ENCODE measurements at regions not wholly inside any gene's neighbourhood (a gene's known extent, or its start where the extent isn't known, plus 50 kb on each side); places are given as distances from the start of the nearest gene placed in this dataset.

GRCh38 chr2:221097568-221097915, 474.6 kb downstream of the EPHA4 start:
- no peaks in the 10 kb centered on the region for H3K36me3 ChIP-seq
- H3K4me1 ChIP-seq: peaks cover 0 to 5% (median 0%) of the 10 kb centered on the region in 9 donors
- 90 to 91% methylated on average over 1 of the region's 1 CpG for WGBS, 2 donors
- no peak for TF ChIP-seq CTCF (IDR thresholded peaks at IDR 0.05)
- H3K27me3 ChIP-seq: no peaks in the 10 kb centered on the region
- H3K27ac ChIP-seq: no peak overlapping the region
- no peaks in the 10 kb centered on the region for H3K9me3 ChIP-seq
- intact Hi-C loops (cut with DNase I): loop anchor here in 1 of 10 donors (10.0 kb wide), 1 partner anchor 1357 kb away; no protein-coding TSS in a partner anchor
- DNase-seq: no peak
- H3K4me3 ChIP-seq: no peak overlapping the region
- ATAC-seq: no peak

DNA sequence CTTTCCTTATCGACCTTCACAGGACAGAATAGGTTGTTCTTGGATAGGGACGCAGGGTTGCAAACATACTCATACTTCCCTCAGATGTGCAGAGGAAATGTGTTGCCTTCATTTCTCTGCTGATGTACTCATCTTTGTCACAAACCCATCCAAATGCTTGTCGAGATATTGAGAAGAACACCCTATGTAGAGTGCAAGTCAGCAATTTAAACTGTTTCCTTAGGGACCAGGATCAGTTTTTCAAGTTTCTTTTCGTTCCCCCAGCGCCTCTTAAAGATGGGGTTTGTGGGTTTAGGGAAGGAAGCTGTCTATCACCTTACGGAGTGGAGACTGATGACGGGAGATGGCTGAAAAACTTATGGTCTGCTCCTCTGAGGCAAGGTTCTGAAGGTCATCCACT, 474.2 kb downstream of the EPHA4 start:
- no peak for ATAC-seq
- intact Hi-C loops (cut with DNase I): loop anchor here in 1 of 10 donors (10.0 kb wide), 1 partner anchor 1357 kb away; no protein-coding TSS in a partner anchor
- DNase-seq: no peak
- no peak overlapping the region for H3K27ac ChIP-seq
- H3K27me3 ChIP-seq: no peaks in the 10 kb centered on the region
- H3K36me3 ChIP-seq: no peaks in the 10 kb centered on the region
- H3K9me3 ChIP-seq: no peaks in the 10 kb centered on the region
- no peak for TF ChIP-seq CTCF (IDR thresholded peaks at IDR 0.05)
- no peak overlapping the region for H3K4me3 ChIP-seq
- H3K4me1 ChIP-seq: peaks cover 0 to 5% (median under 1%) of the 10 kb centered on the region in 9 donors
- WGBS, 2 donors: 89 to 90% methylated on average over 7 of the region's 7 CpGs

- WGBS, 2 donors: 75 to 79% methylated on average over 11 of the region's 11 CpGs
- DNase-seq: no peak
- Histone ChIP-seq H3K4me1 (peaks cover 10 to 29% (median 21%) of the 10 kb centered on the region in 9 donors), H3K9me3 (no peaks in the 10 kb centered on the region), H3K27me3 (no peaks in the 10 kb centered on the region), H3K4me3 (no peak overlapping the region), H3K27ac (no peak overlapping the region), H3K36me3 (no peaks in the 10 kb centered on the region)
- intact Hi-C loops (cut with DNase I): loop anchor here (5.0 to 10.0 kb wide), 7 partner anchors 127 to 474 kb away; partner anchors contain the start of gene EPHA4 (in 6 of the 10)
- no peak for ATAC-seq
- TF ChIP-seq CTCF (IDR thresholded peaks at IDR 0.05): peak in 8 of 9 donors; percentile 8 to 50 (median 39)
Measured at GRCh38 chr2:221100467-221101089, 471.5 kb downstream of the EPHA4 start.

GRCh38 chr2:221102896-221103688, 469.0 kb downstream of the EPHA4 start:
- no peak for DNase-seq
- intact Hi-C loops (cut with DNase I): loop anchor here (5.0 to 10.0 kb wide), 7 partner anchors 124 to 472 kb away; partner anchors contain the start of gene EPHA4 (in 6 of the 10)
- no peaks in the 10 kb centered on the region for H3K27me3 ChIP-seq
- WGBS, 2 donors: 89 to 90% methylated on average over 6 of the region's 6 CpGs
- no peak overlapping the region for H3K4me3 ChIP-seq
- H3K27ac ChIP-seq: peak overlapping the region in 3 of 10 donors; percentile 71 to 80 (median 78)
- no peak for TF ChIP-seq CTCF (IDR thresholded peaks at IDR 0.05)
- peaks cover 10 to 31% (median 21%) of the 10 kb centered on the region in 9 donors for H3K4me1 ChIP-seq
- no peaks in the 10 kb centered on the region for H3K36me3 ChIP-seq
- ATAC-seq: no peak
- H3K9me3 ChIP-seq: no peaks in the 10 kb centered on the region

Data from heart right ventricle (tissue), 16 donors.